ENCODE measurements at regions not wholly inside any gene's neighbourhood (a gene's known extent, or its start where the extent isn't known, plus 50 kb on each side); places are given as distances from the start of the nearest gene placed in this dataset.
"Not testable (repeated sequence)": the region's sequence is repeated elsewhere in the genome, so short reads cannot be mapped to it uniquely, and the experiment has no call there.

DNA sequence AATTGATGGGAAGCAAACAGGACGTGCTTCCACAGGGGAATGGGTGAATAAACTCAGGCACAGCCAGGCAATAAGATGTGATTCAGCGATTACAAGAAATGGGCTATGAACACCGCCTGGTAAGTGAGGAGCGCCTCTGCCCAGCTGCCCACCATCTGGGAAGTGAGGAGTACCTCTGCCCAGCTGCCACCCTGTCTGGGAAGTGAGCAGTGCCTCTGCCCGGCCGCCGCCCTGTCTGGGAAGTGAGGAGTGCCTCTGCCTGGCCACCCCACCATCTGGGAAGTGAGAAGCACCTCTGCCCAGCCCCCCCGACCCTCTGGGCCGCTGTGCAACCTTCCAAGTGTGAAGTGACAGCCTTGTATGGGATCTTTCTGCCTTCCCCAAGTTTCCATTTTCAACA is 73.2 kb upstream of the PRR5 start:
- DNase-seq (ENCODE audit: low read depth) = no peak

DNA sequence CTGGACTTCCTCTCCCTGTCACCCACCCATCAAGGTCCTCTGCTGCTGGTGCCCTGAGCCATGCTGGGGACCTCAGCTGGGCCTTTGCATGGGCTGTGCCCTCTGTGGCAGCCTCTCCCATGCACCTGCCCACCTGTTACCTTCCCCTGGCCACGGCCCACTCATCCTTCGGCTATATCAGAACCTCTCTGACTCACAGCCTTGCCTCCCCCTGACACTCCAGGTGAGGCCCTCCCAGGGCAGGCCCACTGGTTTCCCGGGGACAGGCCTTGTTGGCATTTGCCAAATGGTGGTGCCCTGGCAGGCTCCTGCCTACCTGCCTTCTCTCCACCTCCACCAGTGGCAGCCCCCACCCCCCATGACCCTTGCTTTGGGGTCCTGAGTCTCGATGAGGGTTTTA is 73.7 kb upstream of the PRR5 start:
- no peak for DNase-seq (ENCODE audit: low read depth)

DNA sequence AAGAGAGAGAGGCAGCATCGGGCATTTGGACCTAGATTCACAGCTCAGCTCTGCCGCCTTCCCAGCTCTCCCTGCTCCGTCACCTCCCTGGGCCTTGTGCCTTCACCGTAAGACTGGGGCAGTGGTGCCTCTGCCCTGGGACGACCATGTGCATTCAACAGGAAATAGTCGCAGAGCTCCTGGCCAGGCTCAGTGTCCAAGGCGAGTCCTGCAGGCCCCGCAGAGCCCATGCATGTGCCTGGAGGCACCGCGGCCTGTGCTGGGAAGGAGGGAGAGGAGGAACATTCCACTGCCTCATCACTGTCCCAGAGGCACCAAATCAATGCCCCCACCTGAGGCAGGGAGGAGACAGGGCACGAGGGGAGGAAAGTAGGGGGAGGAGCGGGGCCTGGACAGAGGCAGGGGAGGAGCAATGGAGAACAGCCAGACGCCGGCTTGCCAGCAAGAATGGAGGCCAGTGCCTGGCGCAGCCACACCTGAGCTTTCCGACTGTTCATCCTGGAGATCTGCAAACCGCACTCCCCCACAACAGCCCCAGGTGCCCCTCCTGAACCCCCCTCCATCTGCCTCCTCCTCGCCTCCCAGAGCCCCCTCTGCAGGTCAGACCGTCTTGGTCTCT is 74.4 kb upstream of the PRR5 start:
- DNase-seq (ENCODE audit: low read depth) = no peak

DNA sequence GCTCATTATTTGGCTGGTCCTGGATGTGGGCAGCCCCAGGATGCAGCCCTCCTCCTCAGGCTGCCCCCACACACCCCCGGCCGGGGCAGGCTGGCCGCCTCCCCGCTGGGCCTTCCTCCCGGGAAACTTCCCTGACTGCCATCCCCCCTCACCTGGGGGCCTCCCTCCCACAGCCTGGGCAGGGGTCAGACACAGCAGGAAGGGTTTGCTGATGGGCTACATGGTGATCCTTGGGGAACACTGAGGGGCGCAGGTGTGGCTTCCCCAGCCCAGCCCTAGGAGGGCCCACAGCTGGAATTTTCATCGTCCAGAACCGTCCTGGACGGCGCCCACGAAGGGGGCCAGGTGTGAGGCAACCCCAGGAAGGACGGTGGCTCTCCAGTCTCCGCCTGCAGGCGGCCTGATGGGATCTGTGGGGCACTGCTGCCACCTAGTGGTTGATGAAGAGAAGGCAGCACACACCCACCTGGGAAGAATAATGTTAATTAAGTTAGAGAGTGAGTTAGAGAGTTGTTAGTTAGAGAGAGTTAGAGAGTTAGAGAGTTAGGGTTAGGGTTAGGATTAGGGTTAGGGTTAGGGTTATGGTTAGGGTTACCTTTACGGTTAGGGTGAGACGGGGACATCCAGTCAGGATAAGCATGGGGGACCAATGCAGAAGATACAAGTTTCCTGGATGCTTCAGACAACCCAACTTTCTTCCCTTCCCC is 75.9 kb upstream of the PRR5 start:
- DNase-seq (ENCODE audit: low read depth) = peak; percentile 9

DNA sequence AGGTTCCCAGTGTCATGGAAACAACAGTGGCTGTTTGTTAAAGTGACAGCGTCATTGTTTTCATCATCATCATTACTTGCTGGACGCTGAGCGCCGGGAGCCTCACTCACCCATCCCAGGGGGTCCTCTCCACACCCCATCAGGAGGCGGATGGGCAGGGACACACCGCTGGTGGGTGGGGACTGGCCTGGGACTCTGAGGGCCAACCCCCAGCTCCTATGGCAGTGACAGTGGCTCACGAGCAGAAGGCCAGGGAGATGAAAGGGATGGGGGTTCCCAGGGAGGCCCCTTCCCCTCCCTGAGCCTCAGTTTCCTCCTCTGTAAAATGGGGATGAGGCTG is 76.6 kb upstream of the PRR5 start:
- no peak for DNase-seq (ENCODE audit: low read depth)

DNA sequence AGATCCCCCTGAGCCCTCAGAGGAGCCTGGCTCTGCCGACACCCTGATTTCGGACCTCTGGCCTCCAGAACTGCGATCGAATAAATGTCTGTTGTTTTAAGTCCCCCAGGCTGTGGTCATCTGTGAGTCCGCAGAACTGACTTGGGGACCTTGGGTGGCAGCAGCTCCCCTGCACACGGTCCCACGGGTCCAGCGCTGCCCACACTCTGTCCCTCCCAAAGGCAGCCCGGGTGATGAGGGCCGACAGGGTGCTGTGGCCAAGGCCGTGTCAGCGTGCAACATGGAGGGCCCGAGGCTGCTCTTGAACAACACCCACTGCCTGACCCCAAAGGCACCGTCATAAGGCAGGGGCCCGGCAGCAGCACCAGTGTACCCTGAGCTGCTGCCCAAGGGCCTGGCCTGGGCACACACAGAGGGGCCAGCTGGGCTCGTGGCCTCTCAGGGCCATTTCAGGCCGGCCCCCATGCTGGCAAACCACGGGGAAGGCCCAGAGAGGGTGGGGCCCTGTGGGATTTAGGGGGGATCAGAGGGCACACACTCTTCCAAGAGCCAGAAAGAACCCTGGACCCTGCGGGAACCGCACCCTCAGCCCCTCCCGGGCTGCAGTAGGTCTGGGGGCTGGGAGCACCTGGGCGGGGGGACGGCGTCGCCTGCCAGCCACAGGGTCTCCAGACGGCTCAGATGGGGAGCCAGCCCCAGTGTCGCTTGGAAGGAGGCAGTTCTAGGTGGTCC is 77.1 kb upstream of the PRR5 start:
- DNase-seq (ENCODE audit: low read depth) = no peak

DNA sequence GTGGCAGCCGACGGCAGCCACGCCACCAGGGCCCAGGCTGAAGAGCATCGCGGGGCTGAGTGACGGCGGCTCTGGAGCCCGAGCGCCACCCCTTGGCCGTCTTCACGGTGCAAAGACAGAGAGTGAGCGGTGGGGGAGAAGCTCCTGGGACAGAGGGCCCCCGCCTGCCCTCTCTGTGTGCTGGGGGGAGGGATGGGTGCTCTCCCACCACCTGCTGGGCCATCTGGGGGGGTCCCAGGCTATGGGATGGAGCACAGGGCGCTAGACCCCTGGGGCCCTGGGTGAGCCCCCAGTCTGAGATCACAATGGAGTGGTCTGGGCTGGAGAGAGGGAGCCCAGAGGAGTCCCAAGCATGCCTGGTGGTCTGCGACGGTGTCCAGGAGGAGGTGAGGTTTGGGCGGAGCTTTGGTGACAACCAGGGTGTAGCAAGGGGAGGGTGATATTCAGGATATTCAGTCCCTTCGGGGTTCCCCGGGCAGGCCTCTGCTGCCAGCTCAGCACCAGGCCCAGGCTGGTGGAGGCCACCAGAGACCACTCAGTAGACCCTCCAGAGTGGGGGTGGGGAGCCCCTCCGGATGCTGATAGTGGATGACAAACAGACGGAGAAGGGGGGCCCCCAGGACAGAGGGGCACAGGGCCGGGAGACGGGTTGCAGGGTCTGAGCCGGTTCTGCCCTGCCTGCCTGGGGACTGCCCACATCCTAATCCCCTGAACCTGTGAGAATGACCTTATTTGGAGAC is 78.1 kb upstream of the PRR5 start:
- DNase-seq (ENCODE audit: low read depth) = no peak

DNA sequence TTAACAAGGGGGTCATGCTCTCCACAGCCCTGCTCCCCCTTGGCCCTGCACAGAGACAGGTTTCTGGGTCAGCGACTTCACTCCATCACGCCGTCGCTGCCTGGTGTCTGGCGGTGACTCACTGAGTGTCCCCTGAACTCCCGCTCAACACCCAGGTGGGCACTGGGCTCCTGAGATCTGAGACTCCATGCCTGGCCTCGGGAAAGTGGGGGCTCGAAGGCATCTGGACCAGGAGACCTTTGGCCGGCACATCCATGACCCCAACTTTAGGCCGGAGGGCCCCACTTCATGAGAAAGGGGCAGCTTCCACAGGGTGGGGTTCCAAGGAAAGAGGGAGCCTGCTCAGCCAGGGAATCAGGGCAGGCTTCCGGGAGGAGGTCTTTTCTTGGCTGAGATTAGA is 79.3 kb upstream of the PRR5 start:
- no peak for DNase-seq (ENCODE audit: low read depth)

DNA sequence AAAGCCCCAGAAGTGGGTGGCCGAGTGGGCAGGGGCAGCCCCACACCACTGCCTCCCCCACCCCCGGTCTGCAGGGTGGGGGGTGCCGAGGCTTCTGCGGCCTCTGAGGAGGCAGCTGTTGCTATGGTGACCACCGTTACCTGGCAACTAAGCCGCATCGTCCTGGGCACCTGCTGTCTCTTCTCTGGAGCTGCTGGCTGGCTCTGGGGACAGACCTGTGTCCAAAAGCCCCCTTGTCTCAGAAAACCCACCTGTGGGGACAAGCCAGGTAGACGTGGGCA is 79.9 kb upstream of the PRR5 start:
- DNase-seq (ENCODE audit: low read depth) = no peak

DNA sequence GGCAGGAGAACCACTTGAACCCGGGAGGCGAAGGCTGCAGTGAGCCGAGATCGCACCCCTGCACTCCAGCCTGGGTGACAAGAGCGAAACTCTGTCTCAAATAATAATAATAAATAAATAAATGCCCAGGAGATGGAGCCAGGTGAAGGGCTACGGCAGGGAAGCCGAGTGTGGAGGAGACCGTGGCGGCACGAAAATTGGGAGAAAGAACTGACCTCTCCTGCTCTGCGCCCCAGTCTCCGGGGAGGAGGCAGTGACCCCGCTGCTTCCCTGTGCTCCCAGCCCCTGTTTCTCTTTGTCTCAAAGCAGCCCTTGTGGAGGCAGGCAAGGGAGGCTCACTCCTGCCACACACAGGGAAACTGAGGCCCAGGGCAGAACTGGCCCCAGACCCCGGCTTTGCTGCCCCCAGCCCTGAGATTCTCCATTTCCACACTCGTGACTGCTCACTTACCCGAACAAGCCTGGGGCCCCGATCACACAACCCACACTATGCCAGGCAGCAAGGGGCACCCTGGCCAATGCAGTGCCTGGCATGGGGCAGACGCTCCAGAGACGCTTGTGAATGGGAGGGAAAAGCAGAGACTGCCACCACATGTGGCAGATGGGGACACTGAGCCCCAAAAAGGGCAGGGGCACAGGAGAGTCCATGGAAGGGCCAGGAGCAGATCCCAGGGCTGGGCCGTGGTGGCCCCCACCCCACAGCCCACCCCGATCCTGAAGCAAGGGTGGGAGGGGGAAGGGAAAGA is 80.4 kb upstream of the PRR5 start:
- no peak for DNase-seq (ENCODE audit: low read depth)

DNA sequence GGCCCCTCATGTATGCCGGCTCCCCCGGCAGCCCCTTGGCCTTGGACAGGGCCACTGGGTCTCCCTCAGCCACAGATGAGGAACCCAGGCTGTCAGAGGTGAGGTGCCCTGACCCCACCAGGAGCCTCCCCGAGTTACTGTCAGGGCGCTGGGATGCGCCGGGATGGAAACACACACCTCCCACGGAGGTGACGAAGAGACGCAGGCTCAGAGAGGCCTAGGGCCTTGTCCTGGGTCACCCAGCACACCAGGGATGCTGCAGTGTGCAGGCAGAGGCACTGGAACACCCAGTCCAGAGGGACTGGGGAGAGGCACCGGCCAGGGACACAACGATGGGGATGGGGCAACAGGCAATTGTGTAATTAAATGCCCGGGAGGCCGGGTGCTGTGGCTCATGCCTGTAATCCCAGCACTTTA is 81.2 kb upstream of the PRR5 start:
- no peak for DNase-seq (ENCODE audit: low read depth)

DNA sequence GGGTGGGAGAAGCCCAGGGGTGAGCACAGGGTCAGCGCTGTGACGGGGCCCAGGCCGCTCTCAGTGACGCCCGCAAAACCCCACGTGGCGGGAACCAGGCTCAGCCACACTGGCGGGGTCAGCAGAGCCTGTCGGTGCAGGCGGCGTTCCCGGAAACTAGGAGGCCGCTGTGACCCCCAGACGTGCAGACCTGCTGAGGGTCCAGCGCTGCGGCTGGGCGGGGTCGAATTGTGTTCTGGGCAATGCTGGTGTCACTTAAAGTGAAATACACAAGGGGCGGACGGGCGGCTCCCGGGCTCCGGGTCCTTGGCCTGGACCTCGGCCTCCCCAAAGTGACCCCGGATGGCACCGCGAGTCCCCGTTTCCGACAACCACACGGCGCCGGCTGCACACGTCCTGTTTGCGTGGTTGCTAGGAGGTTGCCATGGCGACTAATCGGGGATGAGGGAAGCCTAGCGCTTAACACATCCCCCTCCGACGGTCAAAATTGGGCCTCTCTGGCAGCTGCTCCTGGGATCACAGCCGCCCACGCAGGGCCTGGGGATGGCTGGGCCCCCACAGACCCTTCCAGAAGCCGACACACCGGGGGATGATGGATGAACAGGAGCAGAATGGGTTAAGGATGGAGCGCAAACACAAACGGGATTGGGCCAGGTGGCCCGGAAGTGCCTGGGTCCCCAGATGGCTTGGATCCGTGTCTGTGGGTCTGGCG is 81.7 kb upstream of the PRR5 start:
- DNase-seq (ENCODE audit: low read depth) = no peak

DNA sequence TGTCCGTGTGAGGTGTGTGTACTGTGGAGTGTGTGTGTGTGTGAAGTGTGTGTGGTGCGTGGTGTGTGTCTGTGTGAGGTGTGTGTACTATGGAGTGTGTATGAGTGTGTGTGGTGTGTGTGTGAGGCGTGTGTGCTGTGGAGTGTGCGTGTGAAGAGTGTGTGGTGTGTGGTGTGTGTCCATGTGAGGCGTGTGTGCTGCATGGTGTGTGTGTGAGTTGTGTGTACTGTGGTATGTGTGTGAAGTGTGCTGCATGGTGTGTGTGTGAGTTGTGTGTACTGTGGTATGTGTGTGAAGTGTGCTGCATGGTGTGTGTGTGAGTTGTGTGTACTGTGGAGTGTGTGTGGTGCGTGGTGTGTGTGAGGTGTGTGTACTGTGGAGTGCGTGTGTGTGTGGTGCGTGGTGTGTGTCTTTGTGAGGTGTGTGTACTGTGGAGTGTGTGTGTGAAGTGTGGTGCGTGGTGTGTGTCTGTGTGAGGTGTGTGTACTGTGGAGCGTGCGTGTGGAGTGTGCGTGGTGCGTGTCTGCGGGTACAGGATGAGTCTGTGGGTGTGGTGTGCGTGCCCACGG is 82.4 kb upstream of the PRR5 start:
- DNase-seq (ENCODE audit: low read depth) = not testable (repeated sequence)

DNA sequence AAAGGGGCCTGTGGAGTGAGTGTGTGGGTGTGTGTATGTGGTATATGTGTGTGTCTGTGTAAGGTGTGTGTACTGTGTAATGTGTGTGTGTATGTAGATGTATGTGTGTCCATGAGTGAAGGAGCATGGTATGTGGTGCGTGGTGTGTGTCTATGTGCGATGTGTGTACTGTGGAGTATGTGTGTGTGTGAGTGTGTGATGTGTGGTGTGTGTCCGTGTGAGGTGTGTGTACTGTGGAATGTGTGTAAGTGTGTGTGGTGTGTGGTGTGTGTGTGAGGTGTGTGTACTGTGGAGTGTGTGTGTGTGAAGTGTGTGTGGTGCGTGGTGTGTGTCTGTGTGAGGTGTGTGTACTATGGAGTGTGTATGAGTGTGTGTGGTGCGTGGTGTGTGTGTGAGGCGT is 83.1 kb upstream of the PRR5 start:
- not testable (repeated sequence) for DNase-seq (ENCODE audit: low read depth)

DNA sequence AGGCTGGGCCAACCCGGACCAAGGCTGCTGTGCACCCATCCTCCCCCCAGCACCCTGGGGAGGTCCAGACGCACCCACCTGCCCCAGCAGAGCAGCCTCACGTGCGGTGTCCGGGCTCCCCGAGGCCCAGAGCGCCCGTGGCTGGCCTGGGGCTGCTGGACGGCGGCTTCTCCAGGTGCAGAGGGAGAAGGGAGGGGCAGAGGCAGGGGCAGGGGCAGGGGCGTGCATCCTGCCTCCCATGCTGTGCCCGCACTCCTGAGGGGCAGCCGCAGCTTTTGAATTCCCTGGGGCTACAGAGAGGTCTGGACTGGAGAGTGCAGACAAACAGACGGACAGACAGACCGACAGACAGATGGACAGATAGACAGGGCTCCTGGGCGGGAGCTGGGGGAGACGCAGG is 83.6 kb upstream of the PRR5 start:
- DNase-seq (ENCODE audit: low read depth) = no peak

DNA sequence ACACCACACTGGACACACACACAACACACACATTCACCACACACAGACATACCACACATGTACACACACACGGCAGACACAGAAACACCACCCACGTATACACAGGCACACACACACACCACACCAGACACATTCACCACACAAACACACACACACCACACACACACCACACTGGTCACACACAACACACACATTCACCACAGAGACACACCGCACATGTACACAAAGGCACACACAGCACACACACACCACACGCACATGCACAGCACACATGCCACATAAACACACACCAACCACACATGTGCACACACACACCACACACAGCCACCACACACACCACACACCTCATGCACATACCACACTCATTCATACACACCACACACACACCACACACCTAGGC is 84.2 kb upstream of the PRR5 start:
- no peak for DNase-seq (ENCODE audit: low read depth)

DNA sequence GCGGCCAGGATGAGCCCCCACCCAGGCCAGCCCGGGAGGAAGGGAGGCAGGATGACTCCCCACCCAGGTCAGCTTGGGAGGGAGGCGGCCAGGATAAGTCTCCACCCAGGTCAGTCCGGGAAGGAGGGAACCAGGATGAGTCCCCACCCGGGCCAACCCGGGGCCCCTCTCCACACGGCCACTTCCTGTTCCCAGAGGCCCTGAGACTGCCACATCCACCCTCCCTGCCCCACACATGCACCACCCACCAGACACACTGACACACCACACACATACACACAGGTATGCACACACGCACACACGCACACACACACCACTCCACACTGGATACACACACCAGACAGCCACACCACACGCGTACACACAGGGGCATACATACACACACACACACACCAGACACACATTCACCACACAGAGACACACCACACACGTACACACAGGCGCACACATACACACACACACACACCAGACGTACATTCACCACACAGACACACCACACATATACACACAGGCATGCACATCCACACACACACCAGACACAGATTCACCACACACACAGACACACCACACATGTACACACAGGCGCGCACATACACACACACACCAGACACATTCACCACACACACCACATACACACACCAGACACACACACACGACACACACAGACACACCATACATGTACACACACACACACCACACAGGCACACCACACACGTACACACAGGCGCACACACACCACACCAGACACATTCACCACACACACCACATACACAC is 84.9 kb upstream of the PRR5 start:
- DNase-seq (ENCODE audit: low read depth) = no peak

DNA sequence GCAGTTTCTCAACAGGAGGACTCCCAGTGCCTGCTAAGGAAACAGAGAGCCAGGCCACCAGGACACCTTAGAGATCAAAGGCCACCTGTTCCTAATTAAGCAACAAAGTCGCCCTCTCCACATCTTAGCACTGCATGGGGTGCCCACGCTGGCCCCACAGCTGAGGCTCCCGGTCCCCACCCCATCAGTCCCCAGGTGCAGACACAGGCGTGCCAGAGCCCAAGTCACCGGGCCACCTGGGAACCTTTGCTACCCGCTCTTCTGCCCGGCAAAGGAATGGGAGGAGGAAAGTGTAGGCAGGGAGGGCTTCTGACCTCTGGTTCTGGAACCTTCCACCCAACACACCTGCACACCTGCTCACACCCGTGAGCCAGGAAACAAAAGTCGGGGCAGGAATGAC is 85.5 kb upstream of the PRR5 start:
- DNase-seq (ENCODE audit: low read depth) = no peak

DNA sequence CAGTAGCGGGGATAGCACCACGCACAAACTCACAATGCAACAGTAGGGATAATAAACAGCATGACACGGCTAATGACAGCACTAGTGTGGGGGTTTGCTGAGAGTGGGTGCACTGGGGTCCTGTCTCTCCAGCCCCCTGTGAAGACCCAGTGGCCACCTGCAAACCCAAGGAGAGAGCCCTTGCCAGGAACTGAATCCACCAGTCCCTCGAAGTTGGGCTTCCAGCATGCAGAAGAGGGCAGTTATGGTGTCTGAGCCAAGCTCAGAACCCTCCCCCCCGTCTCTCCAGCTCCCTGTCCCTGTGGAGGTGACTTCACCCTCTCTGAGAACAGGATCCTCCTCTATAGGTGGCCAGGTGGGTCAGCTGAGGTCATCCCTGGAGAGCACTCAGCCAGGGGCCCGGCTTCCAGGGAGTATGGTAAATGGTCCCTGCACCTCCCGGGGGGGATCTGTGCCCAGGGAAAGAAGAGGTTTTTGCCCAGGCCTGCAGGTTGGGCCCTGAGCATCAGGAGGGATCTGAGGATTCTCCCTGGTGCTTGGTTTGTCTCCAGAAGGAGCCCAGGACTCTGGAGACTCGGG is 86.3 kb upstream of the PRR5 start:
- DNase-seq (ENCODE audit: low read depth) = no peak

DNA sequence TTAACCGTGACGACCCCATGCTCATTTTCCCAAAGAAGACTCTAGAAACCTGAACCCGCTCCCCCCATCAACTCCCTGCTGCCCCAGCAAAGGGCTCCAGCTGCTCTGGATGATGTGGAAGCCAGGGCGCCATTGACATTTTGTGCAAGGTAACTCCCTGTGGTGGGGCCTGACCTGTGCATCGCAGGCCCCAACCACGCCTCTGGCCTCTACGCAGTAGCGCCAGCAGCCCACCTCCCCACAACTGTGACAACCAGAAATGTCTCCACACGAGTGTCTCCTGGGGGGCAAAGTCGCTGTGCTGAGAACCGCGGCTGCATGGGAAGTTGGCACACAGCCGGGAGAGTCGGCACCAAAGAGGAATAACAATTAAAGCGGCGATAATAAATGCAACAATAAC is 86.9 kb upstream of the PRR5 start:
- no peak for DNase-seq (ENCODE audit: low read depth)
